HEK293 (cell line): ENCODE measurements at regions not wholly inside any gene's neighbourhood (a gene's known extent, or its start where the extent isn't known, plus 50 kb on each side); places are given as distances from the start of the nearest gene placed in this dataset.
"Not testable (repeated sequence)": the region's sequence is repeated elsewhere in the genome, so short reads cannot be mapped to it uniquely, and the experiment has no call there.

ENCODE experiments used
- CTCF ChIA-PET: fragments of 350-600 bp; formaldehyde crosslinking; extraction: SDS; loops from one replicate; lab custom pipeline; 2021; ENCODE audit warnings: antibody characterized with exemption; lab: Yijun Ruan, JAX
- POLR2A ChIA-PET: fragments of 300-600 bp; formaldehyde crosslinking; extraction: SDS; loops from one replicate; lab custom pipeline; 2020; ENCODE audit warnings: antibody characterized with exemption, inconsistent platforms; lab: Yijun Ruan, JAX
- H3K27ac ChIP-seq: fragments of 200-500 bp; sonication (Bioruptor generic); 2 replicates; pipeline ENCODE4 v1.5.1; 2014; ENCODE audit warnings: low read depth, low read length, control low read depth, inconsistent platforms; ENCODE audit errors: extremely low read depth
- H3K36me3 ChIP-seq, 2 experiments: fragments of 200-500 bp in 1 of 2; sonication (Bioruptor generic) in 1 of 2; 1 replicate in 1 of 2; 2 replicates in 1 of 2; pipeline ENCODE4 v1.5.1; 2014 to 2017; ENCODE audit warnings: inconsistent platforms in 2 of 2, low read length in 2 of 2; ENCODE audit not compliant: control insufficient read depth in 2 of 2, insufficient read depth in 1 of 2
- H3K4me1 ChIP-seq: fragments of 200-500 bp; sonication (Bioruptor generic); 2 replicates; pipeline ENCODE4 v1.5.1; 2014; ENCODE audit warnings: mild to moderate bottlenecking, low read length, inconsistent platforms; ENCODE audit not compliant: control insufficient read depth, insufficient read depth
- H3K4me3 ChIP-seq: 2 replicates; pipeline ENCODE4 v1.5.1; 2011; ENCODE audit warnings: low read depth, mild to moderate bottlenecking, control low read depth, low read length, moderate library complexity
- H3K9me3 ChIP-seq: fragments of 200-500 bp; sonication (Bioruptor generic); 2 replicates; pipeline ENCODE4 v1.5.1; 2014; ENCODE audit warnings: low read depth, low read length, inconsistent platforms; ENCODE audit not compliant: control insufficient read depth, insufficient read depth
- GLIS2 ChIP-seq: fragments of 450-650 bp; formaldehyde crosslinking; IDR thresholded peaks from 2 replicates; pipeline ENCODE4 v1.5.1; 2016; ENCODE audit warnings: missing biosample characterization, missing genetic modification characterization
- HOXD13 ChIP-seq: sonication (generic); formaldehyde crosslinking; IDR thresholded peaks from 2 replicates; pipeline ENCODE4 v1.8.0; 2022; ENCODE audit warnings: missing genetic modification reagents, borderline replicate concordance
- IKZF3 ChIP-seq: fragments of 450-650 bp; IDR thresholded peaks from 2 replicates; pipeline ENCODE4 v1.5.0; 2018; ENCODE audit warnings: missing biosample characterization, mild to moderate bottlenecking, missing genetic modification characterization, moderate library complexity
- KLF17 ChIP-seq: fragments of 450-650 bp; formaldehyde crosslinking; IDR thresholded peaks from 2 replicates; pipeline ENCODE4 v1.5.1; 2016; ENCODE audit warnings: missing biosample characterization, missing genetic modification characterization
- KLF9 ChIP-seq: fragments of 450-650 bp; formaldehyde crosslinking; IDR thresholded peaks from 2 replicates; pipeline ENCODE4 v1.5.1; 2016; ENCODE audit warnings: missing biosample characterization, missing genetic modification characterization, low read depth
- SCRT2 ChIP-seq: fragments of 450-650 bp; formaldehyde crosslinking; IDR thresholded peaks from 2 replicates; pipeline ENCODE4 v1.5.1; 2016; ENCODE audit warnings: missing biosample characterization, missing genetic modification characterization
- SP2 ChIP-seq: fragments of 450-650 bp; formaldehyde crosslinking; IDR thresholded peaks from 2 replicates; pipeline ENCODE4 v1.5.1; 2016; ENCODE audit warnings: missing biosample characterization, missing genetic modification characterization
- WT1 ChIP-seq: fragments of 450-650 bp; formaldehyde crosslinking; IDR thresholded peaks from 2 replicates; pipeline ENCODE4 v1.5.1; 2016; ENCODE audit warnings: missing biosample characterization, missing genetic modification characterization
- ZBTB1 ChIP-seq: fragments of 450-650 bp; formaldehyde crosslinking; IDR thresholded peaks from 2 replicates; pipeline ENCODE4 v1.5.1; 2016; ENCODE audit warnings: missing biosample characterization, missing genetic modification characterization
- ZBTB21 ChIP-seq: fragments of 450-650 bp; formaldehyde crosslinking; IDR thresholded peaks from 2 replicates; pipeline ENCODE4 v1.5.1; 2017; ENCODE audit warnings: missing biosample characterization, missing genetic modification characterization
- ZFHX2 ChIP-seq: fragments of 450-650 bp; formaldehyde crosslinking; conservative IDR thresholded peaks from 2 replicates; pipeline ENCODE4 v1.5.1; 2016; ENCODE audit warnings: missing biosample characterization, missing genetic modification characterization
- ZFP41 ChIP-seq: fragments of 450-650 bp; formaldehyde crosslinking; IDR thresholded peaks from 2 replicates; pipeline ENCODE4 v1.5.1; 2016; ENCODE audit warnings: missing biosample characterization, missing genetic modification characterization, borderline replicate concordance
- ZNF157 ChIP-seq: fragments of 450-650 bp; formaldehyde crosslinking; IDR thresholded peaks from 2 replicates; pipeline ENCODE4 v1.5.1; 2016; ENCODE audit warnings: missing biosample characterization, missing genetic modification characterization
- ZNF239 ChIP-seq: fragments of 450-650 bp; formaldehyde crosslinking; IDR thresholded peaks from 2 replicates; pipeline ENCODE4 v1.5.1; 2016; ENCODE audit warnings: missing biosample characterization, missing genetic modification characterization
- ZNF266 ChIP-seq: fragments of 450-650 bp; formaldehyde crosslinking; IDR thresholded peaks from 2 replicates; pipeline ENCODE4 v1.5.1; 2016; ENCODE audit warnings: missing biosample characterization, missing genetic modification characterization, low read depth
- ZNF362 ChIP-seq: fragments of 450-650 bp; formaldehyde crosslinking; IDR thresholded peaks from 2 replicates; pipeline ENCODE4 v1.5.1; 2016; ENCODE audit warnings: missing biosample characterization, missing genetic modification characterization
- ZNF391 ChIP-seq: fragments of 450-650 bp; formaldehyde crosslinking; IDR thresholded peaks from 2 replicates; pipeline ENCODE4 v1.5.1; 2016; ENCODE audit warnings: low read depth, missing biosample characterization, missing genetic modification characterization, borderline replicate concordance
- ZNF398 ChIP-seq: fragments of 450-650 bp; formaldehyde crosslinking; IDR thresholded peaks from 2 replicates; pipeline ENCODE4 v1.5.1; 2017; ENCODE audit warnings: missing biosample characterization, missing genetic modification characterization
- ZNF629 ChIP-seq: fragments of 450-650 bp; formaldehyde crosslinking; IDR thresholded peaks from 2 replicates; pipeline ENCODE4 v1.5.1; 2017; ENCODE audit warnings: missing biosample characterization, missing genetic modification characterization
- ZNF660 ChIP-seq: fragments of 450-650 bp; IDR thresholded peaks from 2 replicates; pipeline ENCODE4 v1.5.1; 2018; ENCODE audit warnings: missing biosample characterization, mild to moderate bottlenecking, missing genetic modification characterization
- ZNF747 ChIP-seq: fragments of 450-650 bp; formaldehyde crosslinking; IDR thresholded peaks from 2 replicates; pipeline ENCODE4 v1.5.1; 2016; ENCODE audit warnings: missing biosample characterization, missing genetic modification characterization
- ZNF837 ChIP-seq: fragments of 450-650 bp; formaldehyde crosslinking; IDR thresholded peaks from 2 replicates; pipeline ENCODE4 v1.5.1; 2016; ENCODE audit warnings: missing biosample characterization, missing genetic modification characterization
- ZSCAN23 ChIP-seq: fragments of 450-650 bp; formaldehyde crosslinking; IDR thresholded peaks from 2 replicates; pipeline ENCODE4 v1.5.1; 2016; ENCODE audit warnings: missing biosample characterization, missing genetic modification characterization
- TF ChIP-seq, protein P1 (sequence below): fragments of 450-650 bp; formaldehyde crosslinking; IDR thresholded peaks from 2 replicates; pipeline ENCODE4 v1.5.1; 2016; ENCODE audit warnings: missing biosample characterization, missing genetic modification characterization

DNA sequence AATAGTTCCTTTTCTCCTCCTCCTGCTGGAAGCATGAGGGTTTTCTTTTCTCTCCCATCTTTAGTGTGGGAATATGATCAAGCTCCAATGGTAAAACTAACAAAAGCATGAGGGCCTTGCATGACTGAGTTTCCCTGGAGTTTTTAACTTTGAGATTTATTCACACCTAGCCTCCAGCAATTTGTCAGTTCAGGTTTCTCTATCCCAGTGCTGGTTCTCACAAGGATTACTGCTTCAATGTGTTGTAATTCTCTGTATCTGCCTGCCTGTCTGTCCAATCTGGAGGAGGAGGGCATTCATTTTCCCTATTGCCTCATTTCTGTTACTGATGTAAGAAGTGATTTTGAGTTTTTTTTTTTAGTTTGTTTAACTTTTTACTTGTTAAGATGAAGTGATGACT, 57.6 kb upstream of the RPRM start:
- Histone ChIP-seq H3K4me1 (no peaks in the 10 kb centered on the region), H3K36me3 (no peaks in the 10 kb centered on the region), H3K4me3 (no peak overlapping the region), H3K27ac (no peak overlapping the region), H3K9me3 (no peaks in the 10 kb centered on the region)
- POLR2A ChIA-PET, result no interaction called here
- CTCF ChIA-PET, result interaction anchor here (0.6 kb wide), 1 partner anchor 15 kb away, joined by 3 read pairs; no protein-coding TSS in a partner anchor
- no peak for TF ChIP-seq ZFHX2 (tag by site-specific recombination)
- TF ChIP-seq ZNF157 (tag by site-specific recombination), result no peak
- no peak for TF ChIP-seq ZSCAN23 (tag by site-specific recombination)

DNA sequence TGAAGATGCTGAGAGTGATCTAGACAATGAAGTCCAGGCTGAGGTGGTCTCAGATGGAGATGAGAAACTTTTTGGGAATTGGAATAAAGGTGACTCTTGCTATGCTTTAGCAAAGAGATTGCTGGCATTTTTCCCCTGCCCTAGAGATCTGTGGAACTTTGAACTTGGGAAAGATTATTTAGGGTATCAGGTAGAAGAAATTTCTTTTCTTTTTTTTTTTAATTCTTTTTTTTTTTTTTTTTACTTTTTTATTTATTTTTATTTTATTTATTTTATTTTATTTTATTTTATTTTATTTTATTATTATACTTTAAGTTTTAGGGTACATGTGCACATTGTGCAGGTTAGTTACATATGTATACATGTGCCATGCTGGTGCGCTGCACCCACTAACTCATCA, 59.5 kb upstream of the RPRM start:
- POLR2A ChIA-PET, H3K36me3 ChIP-seq, H3K27ac ChIP-seq, H3K4me3 ChIP-seq, H3K9me3 ChIP-seq, H3K4me1 ChIP-seq, CTCF ChIA-PET: not testable (repeated sequence)

DNA sequence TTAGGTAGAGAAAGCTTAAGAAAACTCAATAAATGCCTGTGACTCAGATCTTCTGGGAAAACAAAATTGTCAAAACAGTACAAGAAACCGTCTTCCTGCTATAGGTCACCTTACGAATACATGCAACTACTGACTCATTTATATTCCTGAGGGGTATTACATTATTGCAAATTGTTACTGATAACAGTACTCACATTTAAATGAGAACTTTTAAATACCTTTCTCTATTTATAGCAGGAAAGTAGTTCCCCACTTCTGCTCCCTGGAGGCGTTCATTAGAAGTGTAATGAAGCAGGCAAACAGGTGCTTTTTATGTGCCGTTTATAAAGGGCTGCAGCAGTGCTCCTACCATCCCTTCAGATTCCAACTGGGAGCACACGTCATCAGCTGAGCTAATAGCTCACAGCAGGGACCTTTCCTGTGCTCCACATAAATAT, 65.1 kb upstream of the RPRM start:
- H3K27ac ChIP-seq, result no peak overlapping the region
- no peaks in the 10 kb centered on the region for H3K36me3 ChIP-seq
- no peaks in the 10 kb centered on the region for H3K9me3 ChIP-seq
- TF ChIP-seq ZBTB21 (0 out of 2 replicates have a peak, but pooled peaks have one; percentile 37), ZNF747 (no peak), SCRT2 (tag by site-specific recombination) (peak; percentile 67; the same call in 1 of the 2 replicates), ZNF629 (tag by site-specific recombination) (peak; percentile 52), ZNF660 (tag by site-specific recombination) (peak; percentile 19; the same call in 1 of the 2 replicates), WT1 (tag by site-specific recombination) (no peak), ZNF239 (no peak)
- CTCF ChIA-PET, result interaction anchor here (0.5 kb wide), 1 partner anchor 1336 kb away, joined by 6 read pairs; no protein-coding TSS in a partner anchor
- H3K4me1 ChIP-seq, result peaks cover 7% of the 10 kb centered on the region; the same call in 1 of the 2 replicates
- POLR2A ChIA-PET, result no interaction called here
- H3K4me3 ChIP-seq, result no peak overlapping the region

DNA sequence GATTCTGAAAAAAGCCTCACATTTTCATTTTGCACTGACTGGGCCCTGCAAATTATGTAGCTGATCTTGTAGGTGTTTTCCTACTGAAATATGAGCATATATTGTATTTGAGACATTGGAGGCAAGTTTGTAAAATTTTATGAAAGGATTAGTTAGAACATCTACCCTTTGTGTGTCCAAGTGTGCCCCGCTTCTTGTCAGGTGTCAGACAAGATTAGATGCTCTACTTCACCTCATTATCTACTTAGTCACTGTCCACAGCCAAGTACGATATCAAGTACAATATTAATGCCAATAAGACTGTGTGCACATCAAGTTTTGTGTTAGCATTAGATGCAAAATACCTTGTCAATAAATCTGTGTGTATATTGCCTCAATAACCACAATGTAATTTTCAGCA, 67.8 kb upstream of the RPRM start:
- no peaks in the 10 kb centered on the region for H3K9me3 ChIP-seq
- no peaks in the 10 kb centered on the region for H3K36me3 ChIP-seq
- ChIA-PET POLR2A (no interaction called here), CTCF (no interaction called here)
- peaks cover 7% of the 10 kb centered on the region; the same call in 1 of the 2 replicates for H3K4me1 ChIP-seq
- H3K4me3 ChIP-seq, result no peak overlapping the region
- H3K27ac ChIP-seq, result no peak overlapping the region
- TF ChIP-seq HOXD13 (CRISPR knock-in tag), result no peak
- TF ChIP-seq ZFP41, result no peak
- TF ChIP-seq GLIS2 (tag by site-specific recombination), result no peak
- no peak for TF ChIP-seq ZNF837 (tag by site-specific recombination)
- no peak for TF ChIP-seq ZNF398 (tag by site-specific recombination)
- TF ChIP-seq KLF17, result no peak
- no peak for TF ChIP-seq ZNF391
- no peak for TF ChIP-seq ZNF266 (tag by site-specific recombination)
- no peak for TF ChIP-seq ZNF362
- no peak for TF ChIP-seq ZBTB1 (tag by site-specific recombination)
- TF ChIP-seq IKZF3, result no peak
- no peak for TF ChIP-seq SP2 (tag by site-specific recombination)
- TF ChIP-seq, protein P1, sequence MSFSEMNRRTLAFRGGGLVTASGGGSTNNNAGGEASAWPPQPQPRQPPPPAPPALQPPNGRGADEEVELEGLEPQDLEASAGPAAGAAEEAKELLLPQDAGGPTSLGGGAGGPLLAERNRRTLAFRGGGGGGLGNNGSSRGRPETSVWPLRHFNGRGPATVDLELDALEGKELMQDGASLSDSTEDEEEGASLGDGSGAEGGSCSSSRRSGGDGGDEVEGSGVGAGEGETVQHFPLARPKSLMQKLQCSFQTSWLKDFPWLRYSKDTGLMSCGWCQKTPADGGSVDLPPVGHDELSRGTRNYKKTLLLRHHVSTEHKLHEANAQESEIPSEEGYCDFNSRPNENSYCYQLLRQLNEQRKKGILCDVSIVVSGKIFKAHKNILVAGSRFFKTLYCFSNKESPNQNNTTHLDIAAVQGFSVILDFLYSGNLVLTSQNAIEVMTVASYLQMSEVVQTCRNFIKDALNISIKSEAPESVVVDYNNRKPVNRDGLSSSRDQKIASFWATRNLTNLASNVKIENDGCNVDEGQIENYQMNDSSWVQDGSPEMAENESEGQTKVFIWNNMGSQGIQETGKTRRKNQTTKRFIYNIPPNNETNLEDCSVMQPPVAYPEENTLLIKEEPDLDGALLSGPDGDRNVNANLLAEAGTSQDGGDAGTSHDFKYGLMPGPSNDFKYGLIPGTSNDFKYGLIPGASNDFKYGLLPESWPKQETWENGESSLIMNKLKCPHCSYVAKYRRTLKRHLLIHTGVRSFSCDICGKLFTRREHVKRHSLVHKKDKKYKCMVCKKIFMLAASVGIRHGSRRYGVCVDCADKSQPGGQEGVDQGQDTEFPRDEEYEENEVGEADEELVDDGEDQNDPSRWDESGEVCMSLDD (tag by site-specific recombination), result no peak
- TF ChIP-seq KLF9 (tag by site-specific recombination), result no peak
